ENCODE measurements at regions not wholly inside any gene's neighbourhood (a gene's known extent, or its start where the extent isn't known, plus 50 kb on each side); places are given as distances from the start of the nearest gene placed in this dataset.

DNA sequence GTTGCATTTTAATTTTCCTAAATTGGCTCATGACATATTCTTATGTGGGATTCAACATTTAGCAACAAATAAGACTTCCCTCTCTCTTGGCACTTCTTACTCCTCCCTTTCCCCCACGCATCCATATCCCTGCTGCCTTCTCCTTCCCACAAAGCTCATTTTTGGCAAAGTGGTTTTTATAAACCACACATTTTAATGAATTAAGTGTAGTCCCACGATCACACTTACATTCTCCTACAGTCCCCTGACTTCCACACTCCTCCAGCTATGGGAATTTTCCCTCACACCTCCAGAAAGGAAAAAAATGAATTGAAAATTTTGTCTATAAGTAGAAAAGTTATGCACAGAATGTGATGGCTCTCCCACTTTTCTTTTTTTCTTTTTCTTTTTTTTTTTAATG lies 345.0 kb downstream of the CD83 start:
- TF ChIP-seq POLR2A (IDR thresholded peaks at IDR 0.05; ENCODE audit: low read length) (no peak), GATA1 (IDR thresholded peaks at IDR 0.05; ENCODE audit: low read depth, low read length) (no peak)

Measured in erythroblast (primary cell).